Urothelium cell line (cell line): ENCODE measurements at regions not wholly inside any gene's neighbourhood (a gene's known extent, or its start where the extent isn't known, plus 50 kb on each side); places are given as distances from the start of the nearest gene placed in this dataset.
A peak's percentile ranks its signal among the peaks of the same experiment; 100 is the strongest.

ENCODE experiments used
- DNase-seq: peaks from one replicate; pipeline ENCODE4 v3.0.0; 2011; ENCODE audit warnings: low spot score, mixed read lengths
- FAIRE-seq: peaks from 2 replicates; lab custom pipeline; 2011; peaks lifted over from hg19 to GRCh38; lab: Jason Lieb, UNC

GRCh38 chr3:88209356-88209755 lies 59.6 kb downstream of the C3orf38 start:
- no peak for FAIRE-seq
- no peak for DNase-seq

GRCh38 chr3:88211096-88211890 lies 61.5 kb downstream of the C3orf38 start:
- FAIRE-seq (no peak), DNase-seq (no peak)

GRCh38 chr3:88219138-88219792 lies 69.5 kb downstream of the C3orf38 start:
- FAIRE-seq = peak; percentile 89
- DNase-seq = peak; percentile 70

- DNase-seq (no peak), FAIRE-seq (no peak)
Observed at GRCh38 chr3:88220126-88220525, 70.4 kb downstream of the C3orf38 start.

GRCh38 chr3:88221726-88222125 lies 72.0 kb downstream of the C3orf38 start:
- DNase-seq = no peak
- no peak for FAIRE-seq

- FAIRE-seq (no peak), DNase-seq (no peak)
Observed at GRCh38 chr3:88222343-88222742, 72.6 kb downstream of the C3orf38 start.

GRCh38 chr3:88225326-88226008 lies 75.7 kb downstream of the C3orf38 start:
- DNase-seq = no peak
- FAIRE-seq = no peak

- no peak for DNase-seq
- no peak for FAIRE-seq
Observed at GRCh38 chr3:88226910-88227309, 77.2 kb downstream of the C3orf38 start.

- peak; percentile 16 for DNase-seq
- FAIRE-seq = no peak
Observed at GRCh38 chr3:88230638-88231037, 80.9 kb downstream of the C3orf38 start.

- peak; percentile 69 for FAIRE-seq
- peak; percentile 84 for DNase-seq
Observed at GRCh38 chr3:88231207-88231606, 81.4 kb downstream of the C3orf38 start.

- FAIRE-seq (no peak), DNase-seq (peak; percentile 19)
Observed at GRCh38 chr3:88231632-88232031, 81.9 kb downstream of the C3orf38 start.

- DNase-seq (peak; percentile 36), FAIRE-seq (peak; percentile 32)
Observed at GRCh38 chr3:88235102-88235501, 85.3 kb downstream of the C3orf38 start.

GRCh38 chr3:88239870-88240269 lies 90.1 kb downstream of the C3orf38 start:
- FAIRE-seq (no peak), DNase-seq (no peak)

GRCh38 chr3:88248658-88249057 lies 98.9 kb downstream of the C3orf38 start:
- FAIRE-seq (no peak), DNase-seq (no peak)

GRCh38 chr3:88259045-88259444 lies 109.3 kb downstream of the C3orf38 start:
- DNase-seq (no peak), FAIRE-seq (no peak)

- DNase-seq = no peak
- no peak for FAIRE-seq
Observed at GRCh38 chr3:88262527-88262926, 112.8 kb downstream of the C3orf38 start.

GRCh38 chr3:88263417-88264100 lies 113.8 kb downstream of the C3orf38 start:
- no peak for DNase-seq
- FAIRE-seq = no peak

- DNase-seq = no peak
- no peak for FAIRE-seq
Observed at GRCh38 chr3:88267441-88267840, 117.7 kb downstream of the C3orf38 start.

- DNase-seq (no peak), FAIRE-seq (no peak)
Observed at GRCh38 chr3:88267847-88268246, 118.1 kb downstream of the C3orf38 start.

GRCh38 chr3:88280326-88280725 lies 130.6 kb downstream of the C3orf38 start:
- DNase-seq (no peak), FAIRE-seq (no peak)
